Lower leg skin (tissue), 3 donors: ENCODE measurements at regions not wholly inside any gene's neighbourhood (a gene's known extent, or its start where the extent isn't known, plus 50 kb on each side); places are given as distances from the start of the nearest gene placed in this dataset.

Experiments used
- POLR2A ChIP-seq, 2 donors: fragments of 450-650 bp; IDR thresholded peaks; one replicate each; pipeline ENCODE4 v1.6.1; 2016 to 2017; ENCODE audit warnings: antibody characterized with exemption in 2 of 2, mild to moderate bottlenecking in 1 of 2, moderate library complexity in 1 of 2
- TF ChIP-seq, protein P1 (sequence below), 3 donors: fragments of 450-650 bp; IDR thresholded peaks; one replicate each; pipeline ENCODE4 v1.5.1; 2016; ENCODE audit warnings: antibody characterized with exemption in 3 of 3, mild to moderate bottlenecking in 3 of 3, moderate library complexity in 2 of 3

DNA sequence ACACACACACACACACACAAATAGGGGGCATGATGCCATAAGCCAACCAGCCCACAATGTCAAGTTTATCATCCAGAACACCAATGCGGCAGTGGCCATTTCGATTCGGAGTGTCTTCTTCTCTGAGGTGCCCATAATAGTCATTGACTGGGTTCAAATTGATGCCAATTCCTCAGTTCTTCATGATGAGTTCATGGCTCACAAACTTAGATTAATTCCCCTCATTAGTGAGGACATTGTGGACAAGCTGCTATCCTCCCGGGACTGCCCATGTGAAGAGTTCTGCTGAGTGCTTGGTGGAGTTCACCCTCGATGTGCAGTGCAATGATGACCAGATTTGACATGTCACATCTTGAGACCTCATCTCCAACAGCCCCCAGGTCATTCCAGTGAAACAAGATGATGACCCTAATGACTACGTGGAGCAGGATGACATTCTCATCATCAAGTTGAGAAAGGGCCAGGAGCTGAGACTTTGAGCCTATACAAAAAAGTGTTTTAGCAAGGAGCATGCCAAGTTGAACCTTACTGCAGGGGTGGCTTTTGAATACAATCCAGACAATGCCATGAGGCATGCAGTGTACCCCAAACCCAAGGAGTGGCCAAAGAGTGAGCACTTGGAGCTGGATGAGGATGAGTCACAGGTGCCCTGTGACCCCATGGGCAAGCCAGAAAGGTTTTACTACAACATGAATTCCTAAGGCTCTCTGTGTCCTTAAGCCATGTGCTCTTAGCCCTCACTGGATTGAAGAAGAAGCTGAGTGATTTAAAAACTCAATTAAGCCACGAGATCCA lies 211.6 kb upstream of the SAMSN1 start:
- no peak for TF ChIP-seq POLR2A (IDR thresholded peaks at IDR 0.05)
- TF ChIP-seq, protein P1, sequence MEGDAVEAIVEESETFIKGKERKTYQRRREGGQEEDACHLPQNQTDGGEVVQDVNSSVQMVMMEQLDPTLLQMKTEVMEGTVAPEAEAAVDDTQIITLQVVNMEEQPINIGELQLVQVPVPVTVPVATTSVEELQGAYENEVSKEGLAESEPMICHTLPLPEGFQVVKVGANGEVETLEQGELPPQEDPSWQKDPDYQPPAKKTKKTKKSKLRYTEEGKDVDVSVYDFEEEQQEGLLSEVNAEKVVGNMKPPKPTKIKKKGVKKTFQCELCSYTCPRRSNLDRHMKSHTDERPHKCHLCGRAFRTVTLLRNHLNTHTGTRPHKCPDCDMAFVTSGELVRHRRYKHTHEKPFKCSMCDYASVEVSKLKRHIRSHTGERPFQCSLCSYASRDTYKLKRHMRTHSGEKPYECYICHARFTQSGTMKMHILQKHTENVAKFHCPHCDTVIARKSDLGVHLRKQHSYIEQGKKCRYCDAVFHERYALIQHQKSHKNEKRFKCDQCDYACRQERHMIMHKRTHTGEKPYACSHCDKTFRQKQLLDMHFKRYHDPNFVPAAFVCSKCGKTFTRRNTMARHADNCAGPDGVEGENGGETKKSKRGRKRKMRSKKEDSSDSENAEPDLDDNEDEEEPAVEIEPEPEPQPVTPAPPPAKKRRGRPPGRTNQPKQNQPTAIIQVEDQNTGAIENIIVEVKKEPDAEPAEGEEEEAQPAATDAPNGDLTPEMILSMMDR (IDR thresholded peaks at IDR 0.05) = no peak
